CD14-positive monocyte (primary cell): ENCODE measurements at regions not wholly inside any gene's neighbourhood (a gene's known extent, or its start where the extent isn't known, plus 50 kb on each side); places are given as distances from the start of the nearest gene placed in this dataset.
"Not testable (repeated sequence)": the region's sequence is repeated elsewhere in the genome, so short reads cannot be mapped to it uniquely, and the experiment has no call there.

Source experiments
- DNase-seq, 3 donors: peaks; one replicate each; pipeline ENCODE4 v3.0.0-alpha.2; 2011 to 2022
- H2AFZ ChIP-seq: 2 replicates; pipeline ENCODE4 v1.6.0; 2012; ENCODE audit warnings: mild to moderate bottlenecking, low read depth, low read length, inconsistent platforms; ENCODE audit not compliant: insufficient read depth, poor library complexity, severe bottlenecking
- H3K27ac ChIP-seq, 2 donors: 1 replicate in 1 of 2; 2 replicates in 1 of 2; pipeline ENCODE4 v1.5.1; 2012 to 2013; ENCODE audit warnings: low read length in 2 of 2, control low read depth in 1 of 2, inconsistent platforms in 1 of 2, low read depth in 1 of 2, mild to moderate bottlenecking in 1 of 2
- H3K27me3 ChIP-seq, 2 donors: one replicate each; pipeline versions ENCODE4 v1.6.0 to v1.6.1; 2011 to 2013; ENCODE audit warnings: low read length in 2 of 2; ENCODE audit not compliant: control insufficient read depth in 2 of 2, insufficient read depth in 2 of 2
- H3K36me3 ChIP-seq, 2 donors: replicated peaks in 1 of 2; 1 replicate in 1 of 2; 2 replicates in 1 of 2; pipeline versions ENCODE4 v1.5.1 to v1.6.1; 2012 to 2013; ENCODE audit warnings: low read length in 2 of 2, control low read depth in 1 of 2, inconsistent platforms in 1 of 2, mild to moderate bottlenecking in 1 of 2; ENCODE audit not compliant: insufficient read depth in 2 of 2, control insufficient read depth in 1 of 2
- H3K4me1 ChIP-seq, 2 donors: 1 replicate in 1 of 2; 2 replicates in 1 of 2; pipeline versions ENCODE4 v1.5.1 to v1.6.1; 2012 to 2013; ENCODE audit warnings: low read length in 2 of 2, control low read depth in 1 of 2, inconsistent platforms in 1 of 2, mild to moderate bottlenecking in 1 of 2, moderate library complexity in 1 of 2; ENCODE audit not compliant: insufficient read depth in 2 of 2, control insufficient read depth in 1 of 2
- H3K4me2 ChIP-seq: replicated peaks from 2 replicates; pipeline ENCODE3; 2012; ENCODE audit warnings: low read length, moderate library complexity, mild to moderate bottlenecking; ENCODE audit not compliant: poor library complexity, severe bottlenecking; ENCODE audit errors: extremely low read depth
- H3K4me3 ChIP-seq, 3 experiments: fragments of 200-600 bp in 1 of 3; sonication (generic) in 1 of 3; replicated peaks in 1 of 3; 1 replicate in 2 of 3; 2 replicates in 1 of 3; pipeline ENCODE4 v1.5.1; 2011 to 2013; ENCODE audit warnings: low read length in 3 of 3, mild to moderate bottlenecking in 3 of 3, control low read depth in 2 of 3, low read depth in 2 of 3, inconsistent platforms in 1 of 3, moderate library complexity in 1 of 3
- H3K79me2 ChIP-seq: 2 replicates; pipeline ENCODE4 v1.6.0; 2012; ENCODE audit warnings: mild to moderate bottlenecking, control low read depth, inconsistent platforms, low read length, moderate library complexity; ENCODE audit not compliant: insufficient read depth
- H3K9ac ChIP-seq: 2 replicates; pipeline ENCODE4 v1.6.0; 2017; ENCODE audit warnings: low read length, mild to moderate bottlenecking; ENCODE audit not compliant: insufficient read depth, poor library complexity, severe bottlenecking
- H3K9me3 ChIP-seq, 2 donors: replicated peaks in 1 of 2; 1 replicate in 1 of 2; 2 replicates in 1 of 2; pipeline versions ENCODE4 v1.5.1 to v1.6.1; 2012 to 2013; ENCODE audit warnings: low read length in 2 of 2, control low read depth in 1 of 2; ENCODE audit not compliant: control insufficient read depth in 1 of 2, insufficient read depth in 1 of 2
- H4K20me1 ChIP-seq: 2 replicates; pipeline ENCODE4 v1.6.0; 2012; ENCODE audit warnings: mild to moderate bottlenecking, low read length, control low read depth, moderate library complexity; ENCODE audit not compliant: insufficient read depth
- H3K27ac Mint-ChIP-seq, 7 donors: one replicate each; pipeline ENCODE4 v1.8.0; 2020; ENCODE audit warnings: mild to moderate bottlenecking in 7 of 7, mixed read lengths in 7 of 7, moderate library complexity in 6 of 7, inconsistent platforms in 2 of 7
- H3K27me3 Mint-ChIP-seq, 3 donors: one replicate each; pipeline ENCODE4 v1.8.0; 2021 to 2022; ENCODE audit warnings: low read depth in 3 of 3, mild to moderate bottlenecking in 3 of 3, mixed read lengths in 3 of 3, moderate library complexity in 3 of 3, inconsistent platforms in 1 of 3
- H3K36me3 Mint-ChIP-seq, 2 donors: one replicate each; pipeline ENCODE4 v1.8.0; 2020; ENCODE audit warnings: mixed read lengths in 2 of 2, inconsistent platforms in 1 of 2, mild to moderate bottlenecking in 1 of 2
- H3K4me1 Mint-ChIP-seq: one replicate; pipeline ENCODE4 v1.8.0; 2020; ENCODE audit warnings: mild to moderate bottlenecking, mixed read lengths
- H3K4me3 Mint-ChIP-seq, 2 donors: one replicate each; pipeline ENCODE4 v1.8.0; 2020; ENCODE audit warnings: mild to moderate bottlenecking in 2 of 2, mixed read lengths in 2 of 2, moderate library complexity in 1 of 2
- H3K9me3 Mint-ChIP-seq, 7 donors: one replicate each; pipeline ENCODE4 v1.8.0; 2020 to 2022; ENCODE audit warnings: mixed read lengths in 7 of 7, mild to moderate bottlenecking in 6 of 7, moderate library complexity in 6 of 7, inconsistent platforms in 2 of 7
- WGBS: methylation state at CpG from one replicate; pipeline ENCODE4 v1.1.5; 2013; ENCODE audit warnings: missing lambda C conversion rate; ENCODE audit not compliant: insufficient coverage; 5-methylcytosine and 5-hydroxymethylcytosine counted together
- intact Hi-C, 2 donors: fragments of 100-400 bp; cut with micrococcal nuclease; formaldehyde crosslinking; loops; one replicate each; pipeline versions ENCODE4 v1.15.0 to v1.15.1; 2023
- TF ChIP-seq, protein P1 (sequence below): fragments of 200-600 bp; IDR thresholded peaks from one replicate; pipeline ENCODE4 v1.8.0; 2022; ENCODE audit warnings: antibody characterized with exemption, mild to moderate bottlenecking

GRCh38 chr5:25516141-25516540 lies 871.4 kb upstream of the CDH10 start:
- H4K20me1 ChIP-seq, result no peaks in the 10 kb centered on the region
- no peaks in the 10 kb centered on the region for H3K36me3 ChIP-seq
- Mint-ChIP-seq H3K27me3 (no peaks in the 10 kb centered on the region), H3K4me3 (no peak overlapping the region), H3K27ac (no peak overlapping the region), H3K9me3 (peaks cover 0 to 4% (median 2%) of the 10 kb centered on the region in 7 donors), H3K36me3 (no peaks in the 10 kb centered on the region), H3K4me1 (no peaks in the 10 kb centered on the region)
- no peaks in the 10 kb centered on the region for H3K4me1 ChIP-seq
- H3K9ac ChIP-seq, result no peak overlapping the region
- intact Hi-C loops, result no loop called here
- no peak overlapping the region for H3K4me3 ChIP-seq
- no peaks in the 10 kb centered on the region for H3K27me3 ChIP-seq
- no peak overlapping the region for H3K4me2 ChIP-seq
- H3K79me2 ChIP-seq, result no peaks in the 10 kb centered on the region
- no peaks in the 10 kb centered on the region for H3K9me3 ChIP-seq
- WGBS, result no CpG with 5 or more reads among the region's 2 CpGs
- no peak overlapping the region for H3K27ac ChIP-seq
- TF ChIP-seq, protein P1, sequence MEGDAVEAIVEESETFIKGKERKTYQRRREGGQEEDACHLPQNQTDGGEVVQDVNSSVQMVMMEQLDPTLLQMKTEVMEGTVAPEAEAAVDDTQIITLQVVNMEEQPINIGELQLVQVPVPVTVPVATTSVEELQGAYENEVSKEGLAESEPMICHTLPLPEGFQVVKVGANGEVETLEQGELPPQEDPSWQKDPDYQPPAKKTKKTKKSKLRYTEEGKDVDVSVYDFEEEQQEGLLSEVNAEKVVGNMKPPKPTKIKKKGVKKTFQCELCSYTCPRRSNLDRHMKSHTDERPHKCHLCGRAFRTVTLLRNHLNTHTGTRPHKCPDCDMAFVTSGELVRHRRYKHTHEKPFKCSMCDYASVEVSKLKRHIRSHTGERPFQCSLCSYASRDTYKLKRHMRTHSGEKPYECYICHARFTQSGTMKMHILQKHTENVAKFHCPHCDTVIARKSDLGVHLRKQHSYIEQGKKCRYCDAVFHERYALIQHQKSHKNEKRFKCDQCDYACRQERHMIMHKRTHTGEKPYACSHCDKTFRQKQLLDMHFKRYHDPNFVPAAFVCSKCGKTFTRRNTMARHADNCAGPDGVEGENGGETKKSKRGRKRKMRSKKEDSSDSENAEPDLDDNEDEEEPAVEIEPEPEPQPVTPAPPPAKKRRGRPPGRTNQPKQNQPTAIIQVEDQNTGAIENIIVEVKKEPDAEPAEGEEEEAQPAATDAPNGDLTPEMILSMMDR, result no peak
- H2AFZ ChIP-seq, result no peak overlapping the region
- no peak for DNase-seq

DNA sequence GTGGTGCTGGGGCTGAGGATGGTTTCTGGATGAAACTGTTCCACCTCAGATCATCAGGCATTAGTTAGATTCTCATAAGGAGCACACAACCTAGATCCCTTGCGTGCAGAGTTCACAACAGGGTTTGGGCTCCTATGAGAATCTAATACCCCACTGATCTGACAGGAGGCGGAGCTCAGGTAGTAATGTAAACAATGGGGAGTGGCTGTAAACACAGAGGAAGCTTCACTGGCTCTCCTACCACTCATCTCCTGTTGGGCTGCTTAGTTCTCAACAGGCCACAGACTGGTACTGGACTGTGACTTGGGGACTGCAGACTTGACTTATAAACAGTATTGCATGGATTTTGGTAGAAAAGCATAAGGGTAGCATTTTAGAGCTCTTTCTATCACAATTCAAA lies 870.7 kb upstream of the CDH10 start:
- no peak for DNase-seq
- H3K27me3 ChIP-seq, result no peaks in the 10 kb centered on the region
- H4K20me1 ChIP-seq, result no peaks in the 10 kb centered on the region
- no peaks in the 10 kb centered on the region for H3K79me2 ChIP-seq
- no peaks in the 10 kb centered on the region for H3K36me3 Mint-ChIP-seq
- no peak overlapping the region for H3K4me2 ChIP-seq
- WGBS, result no CpG with 5 or more reads among the region's 2 CpGs
- no peak overlapping the region for H3K27ac ChIP-seq
- intact Hi-C loops, result no loop called here
- no peak overlapping the region for H3K9ac ChIP-seq
- H3K9me3 ChIP-seq, result no peaks in the 10 kb centered on the region
- H3K27ac Mint-ChIP-seq, result no peak overlapping the region
- no peaks in the 10 kb centered on the region for H3K4me1 Mint-ChIP-seq
- H3K27me3 Mint-ChIP-seq, result no peaks in the 10 kb centered on the region
- H2AFZ ChIP-seq, result no peak overlapping the region
- H3K36me3 ChIP-seq, result no peaks in the 10 kb centered on the region
- H3K9me3 Mint-ChIP-seq, result peaks cover 0 to 5% (median 0%) of the 10 kb centered on the region in 7 donors
- TF ChIP-seq, protein P1, result no peak
- no peaks in the 10 kb centered on the region for H3K4me1 ChIP-seq
- no peak overlapping the region for H3K4me3 ChIP-seq
- no peak overlapping the region for H3K4me3 Mint-ChIP-seq

GRCh38 chr5:25510692-25511091 lies 865.9 kb upstream of the CDH10 start:
- H3K9me3 ChIP-seq, H3K4me1 Mint-ChIP-seq, H3K4me3 ChIP-seq, H3K9ac ChIP-seq, H2AFZ ChIP-seq, H3K4me3 Mint-ChIP-seq, H3K27me3 ChIP-seq, H3K27ac Mint-ChIP-seq, H3K4me2 ChIP-seq, H4K20me1 ChIP-seq, H3K27ac ChIP-seq, H3K79me2 ChIP-seq, H3K36me3 ChIP-seq, H3K36me3 Mint-ChIP-seq, H3K4me1 ChIP-seq, H3K27me3 Mint-ChIP-seq, DNase-seq, H3K9me3 Mint-ChIP-seq, intact Hi-C loops: not testable (repeated sequence)
- WGBS, result no CpG with 5 or more reads among the region's 2 CpGs

DNA sequence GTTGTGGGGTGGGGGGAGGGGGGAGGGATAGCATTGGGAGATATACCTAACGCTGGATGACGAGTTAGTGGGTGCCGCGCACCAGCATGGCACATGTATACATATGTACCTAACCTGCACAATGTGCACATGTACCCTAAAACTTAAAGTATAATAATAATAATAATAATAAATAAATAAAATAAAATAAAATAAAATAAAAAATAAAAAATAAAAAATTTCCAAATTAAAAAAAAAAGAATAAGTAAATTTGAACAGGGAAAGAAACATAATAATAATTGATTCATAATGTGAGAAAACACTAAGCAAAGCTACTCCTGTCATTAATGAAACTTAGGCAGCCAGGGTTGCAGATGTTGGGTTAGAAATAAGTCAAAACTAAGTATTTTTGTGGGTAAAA lies 863.2 kb upstream of the CDH10 start:
- H4K20me1 ChIP-seq, H3K27ac Mint-ChIP-seq, H3K27me3 Mint-ChIP-seq, H3K4me3 ChIP-seq, H3K4me3 Mint-ChIP-seq, H3K9ac ChIP-seq, H3K9me3 ChIP-seq, H3K4me1 ChIP-seq, H3K27ac ChIP-seq, H3K79me2 ChIP-seq, H3K4me1 Mint-ChIP-seq, H3K27me3 ChIP-seq, H2AFZ ChIP-seq, intact Hi-C loops, H3K4me2 ChIP-seq, H3K9me3 Mint-ChIP-seq, H3K36me3 Mint-ChIP-seq, DNase-seq, H3K36me3 ChIP-seq: not testable (repeated sequence)
- WGBS, result no CpG with 5 or more reads among the region's 4 CpGs
